ENCODE measurements at regions not wholly inside any gene's neighbourhood (a gene's known extent, or its start where the extent isn't known, plus 50 kb on each side); places are given as distances from the start of the nearest gene placed in this dataset.

GRCh38 chr6:119459207-119459974, 109.8 kb upstream of the MAN1A1 start:
- TF ChIP-seq, protein P1, sequence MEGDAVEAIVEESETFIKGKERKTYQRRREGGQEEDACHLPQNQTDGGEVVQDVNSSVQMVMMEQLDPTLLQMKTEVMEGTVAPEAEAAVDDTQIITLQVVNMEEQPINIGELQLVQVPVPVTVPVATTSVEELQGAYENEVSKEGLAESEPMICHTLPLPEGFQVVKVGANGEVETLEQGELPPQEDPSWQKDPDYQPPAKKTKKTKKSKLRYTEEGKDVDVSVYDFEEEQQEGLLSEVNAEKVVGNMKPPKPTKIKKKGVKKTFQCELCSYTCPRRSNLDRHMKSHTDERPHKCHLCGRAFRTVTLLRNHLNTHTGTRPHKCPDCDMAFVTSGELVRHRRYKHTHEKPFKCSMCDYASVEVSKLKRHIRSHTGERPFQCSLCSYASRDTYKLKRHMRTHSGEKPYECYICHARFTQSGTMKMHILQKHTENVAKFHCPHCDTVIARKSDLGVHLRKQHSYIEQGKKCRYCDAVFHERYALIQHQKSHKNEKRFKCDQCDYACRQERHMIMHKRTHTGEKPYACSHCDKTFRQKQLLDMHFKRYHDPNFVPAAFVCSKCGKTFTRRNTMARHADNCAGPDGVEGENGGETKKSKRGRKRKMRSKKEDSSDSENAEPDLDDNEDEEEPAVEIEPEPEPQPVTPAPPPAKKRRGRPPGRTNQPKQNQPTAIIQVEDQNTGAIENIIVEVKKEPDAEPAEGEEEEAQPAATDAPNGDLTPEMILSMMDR (conservative IDR thresholded peaks at IDR 0.05; ENCODE audit: low read depth, low read length) = no peak
- TF ChIP-seq EZH2 (IDR thresholded peaks at IDR 0.05; ENCODE audit: borderline replicate concordance, low read depth, low read length, poor library complexity, severe bottlenecking) = no peak
